ENCODE measurements at regions not wholly inside any gene's neighbourhood (a gene's known extent, or its start where the extent isn't known, plus 50 kb on each side); places are given as distances from the start of the nearest gene placed in this dataset.

DNA sequence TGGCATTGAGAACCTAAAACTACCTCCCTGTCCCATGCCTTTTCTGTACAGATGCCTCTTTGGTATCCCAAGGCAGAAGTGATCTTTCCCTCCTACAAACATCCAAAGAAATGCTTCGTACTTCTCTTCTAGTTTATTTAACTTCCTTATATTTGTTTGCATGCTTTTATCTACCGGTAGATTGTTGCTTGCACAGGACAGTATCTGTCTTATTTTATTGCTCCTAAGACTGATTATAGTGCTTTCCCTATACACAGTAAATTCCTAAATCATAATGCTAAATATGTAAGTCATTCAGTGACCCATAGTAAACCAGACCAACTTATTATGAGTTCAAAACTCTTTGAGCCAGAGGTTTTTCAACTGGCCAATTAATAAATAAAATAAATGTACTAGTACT lies 156.9 kb downstream of the PRELID2 start (continued):
- TF ChIP-seq EED (CRISPR knock-in tag; IDR thresholded peaks at IDR 0.05) (no peak), TAF1 (CRISPR knock-in tag; IDR thresholded peaks at IDR 0.05) (no peak), NFATC3 (CRISPR knock-in tag; IDR thresholded peaks at IDR 0.05) (no peak), POLR2G (IDR thresholded peaks at IDR 0.05; ENCODE audit: low read depth, low read length) (no peak), KLF9 (CRISPR knock-in tag; IDR thresholded peaks at IDR 0.05; ENCODE audit: low read depth) (no peak)

DNA sequence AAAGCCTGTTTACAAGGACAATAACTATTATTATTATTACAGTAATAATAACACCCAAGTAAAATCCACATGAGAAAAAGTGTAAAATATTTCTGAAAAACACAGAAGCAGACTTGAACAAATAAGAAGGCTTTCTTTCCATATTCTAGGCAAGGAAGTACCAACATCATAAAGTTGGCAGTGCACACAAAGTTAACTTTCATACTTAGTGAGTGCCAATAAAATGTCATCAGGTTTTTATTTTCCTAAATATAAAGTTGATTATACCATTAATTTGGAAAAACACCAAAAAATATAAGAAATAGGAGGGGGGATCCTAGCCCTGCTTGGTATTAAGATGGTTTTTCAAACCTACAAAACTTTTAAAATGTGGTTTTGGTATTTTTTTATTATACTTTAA lies 161.4 kb downstream of the PRELID2 start:
- TF ChIP-seq ZNF792 (CRISPR knock-in tag; IDR thresholded peaks at IDR 0.05) (no peak), NCOA5 (CRISPR knock-in tag; IDR thresholded peaks at IDR 0.05) (no peak), EHMT2 (IDR thresholded peaks at IDR 0.05; ENCODE audit: borderline replicate concordance, low read depth, low read length) (no peak), FOXC1 (CRISPR knock-in tag; IDR thresholded peaks at IDR 0.05; ENCODE audit: borderline replicate concordance) (no peak)
- TF ChIP-seq, protein P1, sequence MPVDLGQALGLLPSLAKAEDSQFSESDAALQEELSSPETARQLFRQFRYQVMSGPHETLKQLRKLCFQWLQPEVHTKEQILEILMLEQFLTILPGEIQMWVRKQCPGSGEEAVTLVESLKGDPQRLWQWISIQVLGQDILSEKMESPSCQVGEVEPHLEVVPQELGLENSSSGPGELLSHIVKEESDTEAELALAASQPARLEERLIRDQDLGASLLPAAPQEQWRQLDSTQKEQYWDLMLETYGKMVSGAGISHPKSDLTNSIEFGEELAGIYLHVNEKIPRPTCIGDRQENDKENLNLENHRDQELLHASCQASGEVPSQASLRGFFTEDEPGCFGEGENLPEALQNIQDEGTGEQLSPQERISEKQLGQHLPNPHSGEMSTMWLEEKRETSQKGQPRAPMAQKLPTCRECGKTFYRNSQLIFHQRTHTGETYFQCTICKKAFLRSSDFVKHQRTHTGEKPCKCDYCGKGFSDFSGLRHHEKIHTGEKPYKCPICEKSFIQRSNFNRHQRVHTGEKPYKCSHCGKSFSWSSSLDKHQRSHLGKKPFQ (CRISPR knock-in tag; IDR thresholded peaks at IDR 0.05; ENCODE audit: insufficient replicate concordance), result no peak
- TF ChIP-seq, protein P2, sequence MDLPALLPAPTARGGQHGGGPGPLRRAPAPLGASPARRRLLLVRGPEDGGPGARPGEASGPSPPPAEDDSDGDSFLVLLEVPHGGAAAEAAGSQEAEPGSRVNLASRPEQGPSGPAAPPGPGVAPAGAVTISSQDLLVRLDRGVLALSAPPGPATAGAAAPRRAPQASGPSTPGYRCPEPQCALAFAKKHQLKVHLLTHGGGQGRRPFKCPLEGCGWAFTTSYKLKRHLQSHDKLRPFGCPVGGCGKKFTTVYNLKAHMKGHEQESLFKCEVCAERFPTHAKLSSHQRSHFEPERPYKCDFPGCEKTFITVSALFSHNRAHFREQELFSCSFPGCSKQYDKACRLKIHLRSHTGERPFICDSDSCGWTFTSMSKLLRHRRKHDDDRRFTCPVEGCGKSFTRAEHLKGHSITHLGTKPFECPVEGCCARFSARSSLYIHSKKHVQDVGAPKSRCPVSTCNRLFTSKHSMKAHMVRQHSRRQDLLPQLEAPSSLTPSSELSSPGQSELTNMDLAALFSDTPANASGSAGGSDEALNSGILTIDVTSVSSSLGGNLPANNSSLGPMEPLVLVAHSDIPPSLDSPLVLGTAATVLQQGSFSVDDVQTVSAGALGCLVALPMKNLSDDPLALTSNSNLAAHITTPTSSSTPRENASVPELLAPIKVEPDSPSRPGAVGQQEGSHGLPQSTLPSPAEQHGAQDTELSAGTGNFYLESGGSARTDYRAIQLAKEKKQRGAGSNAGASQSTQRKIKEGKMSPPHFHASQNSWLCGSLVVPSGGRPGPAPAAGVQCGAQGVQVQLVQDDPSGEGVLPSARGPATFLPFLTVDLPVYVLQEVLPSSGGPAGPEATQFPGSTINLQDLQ (CRISPR knock-in tag; IDR thresholded peaks at IDR 0.05), result no peak
- ChIA-PET CTCF (ENCODE audit: low intra/inter-chr PET ratio, low total read pairs) (no interaction called here), POLR2A (no interaction called here)
- BruUV-seq (replicated peaks), result no TSS peak
- H3K36me3 ChIP-seq (replicated peaks in 1 of 2; ENCODE audit: control insufficient read depth in 1 of 2, insufficient read depth in 2 of 2, low read length in 2 of 2), result no peaks in the 10 kb centered on the region
- no peak for ATAC-seq
- H3K4me2 ChIP-seq (ENCODE audit: low read depth, low read length), result no peak overlapping the region
- intact Hi-C loops (cut with micrococcal nuclease; ENCODE audit: unreplicated experiment) (no loop called here), in situ Hi-C loops (cut with HindIII; ENCODE audit: extremely low pct_ligation_motif_present, low pct_unique_long_range_greater_than_20kb) (no loop called here)
- H3K9ac ChIP-seq (ENCODE audit: insufficient read depth, low read depth, low read length), result no peak overlapping the region
- no peak for DNase-seq (ENCODE audit: low spot score)
- no peaks in the 10 kb centered on the region for H3K27me3 ChIP-seq (ENCODE audit: control insufficient read depth in 1 of 2, insufficient read depth in 2 of 2, low read length in 2 of 2)
- no peaks in the 10 kb centered on the region for H3K9me3 ChIP-seq (ENCODE audit: low read length)
- H3K4me3 ChIP-seq (replicated peaks in 1 of 3; ENCODE audit: insufficient read depth in 1 of 3, low read depth in 2 of 3, low read length in 3 of 3), result no peak overlapping the region
- no peak for FAIRE-seq
- no peaks in the 10 kb centered on the region for H3K79me2 ChIP-seq (ENCODE audit: insufficient read depth, low read length)
- no peak overlapping the region for H3K27ac ChIP-seq (ENCODE audit: extremely low read length, insufficient read depth, low read length)
- H3K4me1 ChIP-seq (ENCODE audit: insufficient read depth, low read length), result peaks cover 4% of the 10 kb centered on the region
- no peaks in the 10 kb centered on the region for H4K20me1 ChIP-seq (ENCODE audit: insufficient read depth, low read length)
- no peak overlapping the region for H2AFZ ChIP-seq (ENCODE audit: low read length)

All from HepG2 (cell line).